ENCODE measurements at regions not wholly inside any gene's neighbourhood (a gene's known extent, or its start where the extent isn't known, plus 50 kb on each side); places are given as distances from the start of the nearest gene placed in this dataset.

DNA sequence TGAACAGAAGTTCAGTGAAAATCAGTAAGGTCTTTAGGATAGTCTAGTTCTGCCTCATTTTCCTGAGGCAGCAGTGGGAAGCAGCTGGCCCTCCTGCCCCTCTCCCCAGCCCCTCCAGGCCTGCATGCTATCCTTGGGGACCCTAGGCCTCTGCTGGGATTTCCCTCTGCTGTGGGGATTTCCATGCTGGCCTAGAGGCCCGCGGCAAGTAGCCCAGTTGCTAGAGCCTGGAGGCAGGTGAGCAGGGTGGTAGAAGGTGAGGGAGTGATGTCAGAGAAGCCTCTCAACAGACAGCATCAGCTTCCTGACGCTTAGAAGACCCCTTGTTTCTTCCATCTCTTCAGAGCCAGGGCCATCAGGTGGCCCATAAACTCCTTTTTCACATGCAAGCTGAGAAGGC lies 305.8 kb upstream of the THBS1 start:
- TF ChIP-seq, protein P1, sequence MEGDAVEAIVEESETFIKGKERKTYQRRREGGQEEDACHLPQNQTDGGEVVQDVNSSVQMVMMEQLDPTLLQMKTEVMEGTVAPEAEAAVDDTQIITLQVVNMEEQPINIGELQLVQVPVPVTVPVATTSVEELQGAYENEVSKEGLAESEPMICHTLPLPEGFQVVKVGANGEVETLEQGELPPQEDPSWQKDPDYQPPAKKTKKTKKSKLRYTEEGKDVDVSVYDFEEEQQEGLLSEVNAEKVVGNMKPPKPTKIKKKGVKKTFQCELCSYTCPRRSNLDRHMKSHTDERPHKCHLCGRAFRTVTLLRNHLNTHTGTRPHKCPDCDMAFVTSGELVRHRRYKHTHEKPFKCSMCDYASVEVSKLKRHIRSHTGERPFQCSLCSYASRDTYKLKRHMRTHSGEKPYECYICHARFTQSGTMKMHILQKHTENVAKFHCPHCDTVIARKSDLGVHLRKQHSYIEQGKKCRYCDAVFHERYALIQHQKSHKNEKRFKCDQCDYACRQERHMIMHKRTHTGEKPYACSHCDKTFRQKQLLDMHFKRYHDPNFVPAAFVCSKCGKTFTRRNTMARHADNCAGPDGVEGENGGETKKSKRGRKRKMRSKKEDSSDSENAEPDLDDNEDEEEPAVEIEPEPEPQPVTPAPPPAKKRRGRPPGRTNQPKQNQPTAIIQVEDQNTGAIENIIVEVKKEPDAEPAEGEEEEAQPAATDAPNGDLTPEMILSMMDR (IDR thresholded peaks at IDR 0.05), result no peak
- no peak for TF ChIP-seq POLR2A (IDR thresholded peaks at IDR 0.05)
